ENCODE measurements at regions not wholly inside any gene's neighbourhood (a gene's known extent, or its start where the extent isn't known, plus 50 kb on each side); places are given as distances from the start of the nearest gene placed in this dataset.

GRCh38 chr4:141430686-141431085 lies 205.7 kb upstream of the IL15 start:
- TF ChIP-seq LEF1 (IDR thresholded peaks at IDR 0.05; ENCODE audit: borderline replicate concordance), result no peak
- TF ChIP-seq SP1 (IDR thresholded peaks at IDR 0.05), result no peak
- no peak for TF ChIP-seq SUZ12 (IDR thresholded peaks at IDR 0.05)
- no peak for TF ChIP-seq BHLHE40 (IDR thresholded peaks at IDR 0.05; ENCODE audit: borderline replicate concordance)
- TF ChIP-seq PKNOX1 (IDR thresholded peaks at IDR 0.05), result no peak
- TF ChIP-seq NFRKB (IDR thresholded peaks at IDR 0.05), result no peak

Data from HEK293T (cell line).